WTC11 (cell line): ENCODE measurements at regions not wholly inside any gene's neighbourhood (a gene's known extent, or its start where the extent isn't known, plus 50 kb on each side); places are given as distances from the start of the nearest gene placed in this dataset.

Experiments used
- ATAC-seq: fragments of 200-7000 bp; cut with Tn5 transposase; 2 replicates; pipeline ENCODE4 v1.10.0; 2021; ENCODE audit warnings: mild to moderate bottlenecking, moderate library complexity
- CTCF ChIA-PET: fragments of 300-600 bp; sonication (Branson Sonifier 250); formaldehyde crosslinking; loops from one replicate; lab custom pipeline; 2021; ENCODE audit warnings: antibody characterized with exemption; lab: Charles Lee
- POLR2A ChIA-PET: fragments of 350-600 bp; sonication (Branson Sonifier 250); formaldehyde crosslinking; loops from one replicate; lab custom pipeline; 2021; ENCODE audit warnings: antibody characterized with exemption; lab: Charles Lee
- DNase-seq: peaks from one replicate; pipeline ENCODE4 v3.0.0; 2021; ENCODE audit warnings: low spot score
- H3K27ac Mint-ChIP-seq: 2 replicates; pipeline ENCODE4 v1.8.0; 2021; ENCODE audit warnings: mixed read lengths
- H3K27me3 Mint-ChIP-seq: 2 replicates; pipeline ENCODE4 v1.8.0; 2021; ENCODE audit warnings: low read depth, mild to moderate bottlenecking, moderate library complexity, mixed read lengths
- H3K36me3 Mint-ChIP-seq: 2 replicates; pipeline ENCODE4 v1.8.0; 2021; ENCODE audit warnings: mixed read lengths
- H3K4me1 Mint-ChIP-seq: 2 replicates; pipeline ENCODE4 v1.8.0; 2022; ENCODE audit warnings: mixed read lengths
- H3K4me3 Mint-ChIP-seq: 2 replicates; pipeline ENCODE4 v1.8.0; 2021; ENCODE audit warnings: mild to moderate bottlenecking, moderate library complexity, mixed read lengths
- H3K9me3 Mint-ChIP-seq: 2 replicates; pipeline ENCODE4 v1.8.0; 2021; ENCODE audit warnings: mixed read lengths
- ESRRA ChIP-seq: sonication (generic); formaldehyde crosslinking; IDR thresholded peaks from 2 replicates; pipeline ENCODE4 v1.8.1; 2022; ENCODE audit warnings: mild to moderate bottlenecking, missing genetic modification reagents, borderline replicate concordance
- ETV6 ChIP-seq: sonication (generic); formaldehyde crosslinking; IDR thresholded peaks from 2 replicates; pipeline ENCODE4 v1.8.1; 2022; ENCODE audit warnings: mild to moderate bottlenecking, missing genetic modification reagents
- FOXK1 ChIP-seq: sonication (generic); formaldehyde crosslinking; IDR thresholded peaks from 2 replicates; pipeline ENCODE4 v1.8.0; 2022; ENCODE audit warnings: mild to moderate bottlenecking, moderate library complexity, missing genetic modification reagents
- FOXP1 ChIP-seq: sonication (generic); formaldehyde crosslinking; IDR thresholded peaks from 2 replicates; pipeline ENCODE4 v1.8.0; 2022; ENCODE audit warnings: missing genetic modification reagents, mild to moderate bottlenecking, moderate library complexity, borderline replicate concordance
- MXD4 ChIP-seq: fragments of 250-450 bp; sonication (Bioruptor Pico); IDR thresholded peaks from 2 replicates; pipeline ENCODE4 v1.8.0; 2021; ENCODE audit warnings: mild to moderate bottlenecking, moderate library complexity, borderline replicate concordance
- MYBL2 ChIP-seq: sonication (generic); formaldehyde crosslinking; IDR thresholded peaks from 2 replicates; pipeline ENCODE4 v1.8.1; 2023; ENCODE audit warnings: mild to moderate bottlenecking, moderate library complexity, missing genetic modification reagents
- NR1H2 ChIP-seq: sonication (generic); formaldehyde crosslinking; IDR thresholded peaks from 2 replicates; pipeline ENCODE4 v1.9.0; 2021; ENCODE audit warnings: mild to moderate bottlenecking, moderate library complexity, missing genetic modification reagents
- NR2C2 ChIP-seq: sonication (generic); formaldehyde crosslinking; IDR thresholded peaks from 2 replicates; pipeline ENCODE4 v1.8.0; 2022; ENCODE audit warnings: mild to moderate bottlenecking, missing genetic modification reagents
- RELA ChIP-seq: sonication (generic); formaldehyde crosslinking; IDR thresholded peaks from 2 replicates; pipeline ENCODE4 v1.8.1; 2022; ENCODE audit warnings: missing genetic modification reagents, mild to moderate bottlenecking, borderline replicate concordance
- SMAD3 ChIP-seq: sonication (generic); formaldehyde crosslinking; IDR thresholded peaks from 2 replicates; pipeline ENCODE4 v1.8.0; 2022; ENCODE audit warnings: missing genetic modification reagents, mild to moderate bottlenecking, borderline replicate concordance
- SOX15 ChIP-seq: fragments of 250-450 bp; sonication (Bioruptor Pico); IDR thresholded peaks from 2 replicates; pipeline ENCODE4 v1.9.0; 2021; ENCODE audit warnings: mild to moderate bottlenecking
- TCF7 ChIP-seq: sonication (generic); formaldehyde crosslinking; IDR thresholded peaks from 2 replicates; pipeline ENCODE4 v1.8.0; 2022; ENCODE audit warnings: mild to moderate bottlenecking, low read depth, missing genetic modification reagents, moderate library complexity
- TP53 ChIP-seq: sonication (generic); formaldehyde crosslinking; IDR thresholded peaks from 2 replicates; pipeline ENCODE4 v1.8.1; 2023; ENCODE audit warnings: mild to moderate bottlenecking, missing genetic modification reagents
- ZBTB21 ChIP-seq: sonication (generic); formaldehyde crosslinking; IDR thresholded peaks from 2 replicates; pipeline ENCODE4 v1.8.1; 2023; ENCODE audit warnings: mild to moderate bottlenecking, missing genetic modification reagents, borderline replicate concordance
- ZNF121 ChIP-seq: sonication (generic); formaldehyde crosslinking; IDR thresholded peaks from 2 replicates; pipeline ENCODE4 v1.8.0; 2023; ENCODE audit warnings: missing genetic modification reagents
- ZNF396 ChIP-seq: fragments of 250-450 bp; sonication (Bioruptor Pico); IDR thresholded peaks from 2 replicates; pipeline ENCODE4 v1.8.0; 2021; ENCODE audit warnings: mild to moderate bottlenecking, moderate library complexity, borderline replicate concordance
- ZNF671 ChIP-seq: fragments of 250-450 bp; sonication (Bioruptor Pico); IDR thresholded peaks from 2 replicates; pipeline ENCODE4 v1.8.0; 2021; ENCODE audit warnings: mild to moderate bottlenecking
- TF ChIP-seq, protein P1 (sequence below): fragments of 200-600 bp; IDR thresholded peaks from 2 replicates; pipeline ENCODE4 v1.8.0; 2022; ENCODE audit warnings: antibody characterized with exemption
- TF ChIP-seq, protein P2 (sequence below): sonication (generic); formaldehyde crosslinking; IDR thresholded peaks from 2 replicates; pipeline ENCODE4 v1.8.1; 2023; ENCODE audit warnings: mild to moderate bottlenecking, missing genetic modification reagents, moderate library complexity
- TF ChIP-seq, protein P3 (sequence below): fragments of 250-450 bp; sonication (Bioruptor Pico); IDR thresholded peaks from 2 replicates; pipeline ENCODE4 v1.9.0; 2021; ENCODE audit warnings: moderate library complexity, mild to moderate bottlenecking, inconsistent platforms, borderline replicate concordance
- TF ChIP-seq, protein P4 (sequence below): sonication (generic); formaldehyde crosslinking; IDR thresholded peaks from 2 replicates; pipeline ENCODE4 v1.8.0; 2022; ENCODE audit warnings: mild to moderate bottlenecking, missing genetic modification reagents
- TF ChIP-seq, protein P5 (sequence below): sonication (generic); formaldehyde crosslinking; IDR thresholded peaks from 2 replicates; pipeline ENCODE4 v1.8.1; 2022; ENCODE audit warnings: missing genetic modification reagents, borderline replicate concordance

DNA sequence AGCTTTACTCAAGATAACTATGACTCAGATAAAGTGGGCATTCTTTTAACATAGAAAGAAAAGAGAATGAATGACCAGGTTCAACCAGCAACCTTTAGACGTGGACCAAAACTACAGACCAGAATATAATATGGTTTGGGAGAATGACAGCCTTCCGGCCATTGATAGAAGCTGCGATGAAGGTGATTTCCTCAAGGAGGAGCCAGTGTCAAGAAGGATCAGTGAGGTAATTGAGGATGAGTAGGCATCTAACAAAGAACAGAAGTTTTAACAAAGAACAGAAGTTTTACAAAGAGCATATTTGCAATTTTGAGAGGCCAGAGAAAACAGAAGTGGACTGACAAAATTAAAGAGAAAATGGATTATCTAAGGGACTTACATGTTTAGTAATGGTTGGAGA is 289.0 kb upstream of the AGTR1 start (continued):
- TF ChIP-seq, protein P1, sequence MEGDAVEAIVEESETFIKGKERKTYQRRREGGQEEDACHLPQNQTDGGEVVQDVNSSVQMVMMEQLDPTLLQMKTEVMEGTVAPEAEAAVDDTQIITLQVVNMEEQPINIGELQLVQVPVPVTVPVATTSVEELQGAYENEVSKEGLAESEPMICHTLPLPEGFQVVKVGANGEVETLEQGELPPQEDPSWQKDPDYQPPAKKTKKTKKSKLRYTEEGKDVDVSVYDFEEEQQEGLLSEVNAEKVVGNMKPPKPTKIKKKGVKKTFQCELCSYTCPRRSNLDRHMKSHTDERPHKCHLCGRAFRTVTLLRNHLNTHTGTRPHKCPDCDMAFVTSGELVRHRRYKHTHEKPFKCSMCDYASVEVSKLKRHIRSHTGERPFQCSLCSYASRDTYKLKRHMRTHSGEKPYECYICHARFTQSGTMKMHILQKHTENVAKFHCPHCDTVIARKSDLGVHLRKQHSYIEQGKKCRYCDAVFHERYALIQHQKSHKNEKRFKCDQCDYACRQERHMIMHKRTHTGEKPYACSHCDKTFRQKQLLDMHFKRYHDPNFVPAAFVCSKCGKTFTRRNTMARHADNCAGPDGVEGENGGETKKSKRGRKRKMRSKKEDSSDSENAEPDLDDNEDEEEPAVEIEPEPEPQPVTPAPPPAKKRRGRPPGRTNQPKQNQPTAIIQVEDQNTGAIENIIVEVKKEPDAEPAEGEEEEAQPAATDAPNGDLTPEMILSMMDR, result no peak
- no peak for TF ChIP-seq SOX15
- no peak for TF ChIP-seq RELA (CRISPR knock-in tag)

DNA sequence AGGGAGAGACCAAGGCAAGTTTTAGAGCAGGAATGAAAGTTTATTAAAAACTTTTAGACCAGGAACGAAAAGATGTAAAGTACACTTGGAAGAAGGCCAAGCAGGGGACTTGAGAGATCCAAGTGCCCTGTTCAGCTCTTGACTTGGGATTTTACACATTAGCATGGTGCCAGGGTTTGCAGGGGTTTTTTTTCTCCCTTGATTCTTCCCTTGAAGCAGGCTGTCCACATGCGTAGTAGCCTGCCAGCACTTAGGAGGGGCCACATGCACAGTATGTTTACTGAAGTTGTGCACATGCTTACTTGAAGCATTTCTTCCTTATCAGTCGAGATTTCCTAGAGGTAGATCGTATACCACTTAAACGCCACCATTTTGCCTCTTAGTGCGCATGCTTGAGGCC is 277.5 kb upstream of the AGTR1 start:
- DNase-seq, result no peak
- POLR2A ChIA-PET, result no interaction called here
- peaks cover 14% of the 10 kb centered on the region for H3K9me3 Mint-ChIP-seq
- H3K27ac Mint-ChIP-seq, result peak overlapping the region; percentile 63; the same call in 1 of the 2 replicates
- H3K4me3 Mint-ChIP-seq, result no peak overlapping the region
- peaks cover 6% of the 10 kb centered on the region for H3K36me3 Mint-ChIP-seq
- peaks cover 6% of the 10 kb centered on the region for H3K4me1 Mint-ChIP-seq
- CTCF ChIA-PET, result no interaction called here
- TF ChIP-seq ZNF121 (CRISPR knock-in tag) (no peak), MXD4 (CRISPR knock-in tag) (no peak), ZNF671 (CRISPR knock-in tag) (no peak), ESRRA (CRISPR knock-in tag) (no peak), ZBTB21 (CRISPR knock-in tag) (no peak), NR1H2 (CRISPR knock-in tag) (no peak), NR2C2 (no peak), ZNF396 (CRISPR knock-in tag) (no peak), RELA (CRISPR knock-in tag) (no peak), MYBL2 (no peak), FOXK1 (no peak), FOXP1 (CRISPR knock-in tag) (no peak), SMAD3 (CRISPR knock-in tag) (no peak), TP53 (no peak), TCF7 (CRISPR knock-in tag) (no peak), ETV6 (no peak)
- TF ChIP-seq, protein P2, sequence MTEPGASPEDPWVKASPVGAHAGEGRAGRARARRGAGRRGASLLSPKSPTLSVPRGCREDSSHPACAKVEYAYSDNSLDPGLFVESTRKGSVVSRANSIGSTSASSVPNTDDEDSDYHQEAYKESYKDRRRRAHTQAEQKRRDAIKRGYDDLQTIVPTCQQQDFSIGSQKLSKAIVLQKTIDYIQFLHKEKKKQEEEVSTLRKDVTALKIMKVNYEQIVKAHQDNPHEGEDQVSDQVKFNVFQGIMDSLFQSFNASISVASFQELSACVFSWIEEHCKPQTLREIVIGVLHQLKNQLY (CRISPR knock-in tag), result no peak
- TF ChIP-seq, protein P3, sequence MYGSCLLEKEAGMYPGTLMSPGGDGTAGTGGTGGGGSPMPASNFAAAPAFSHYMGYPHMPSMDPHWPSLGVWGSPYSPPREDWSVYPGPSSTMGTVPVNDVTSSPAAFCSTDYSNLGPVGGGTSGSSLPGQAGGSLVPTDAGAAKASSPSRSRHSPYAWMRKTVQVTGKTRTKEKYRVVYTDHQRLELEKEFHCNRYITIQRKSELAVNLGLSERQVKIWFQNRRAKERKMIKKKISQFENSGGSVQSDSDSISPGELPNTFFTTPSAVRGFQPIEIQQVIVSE (CRISPR knock-in tag), result no peak
- TF ChIP-seq, protein P4, sequence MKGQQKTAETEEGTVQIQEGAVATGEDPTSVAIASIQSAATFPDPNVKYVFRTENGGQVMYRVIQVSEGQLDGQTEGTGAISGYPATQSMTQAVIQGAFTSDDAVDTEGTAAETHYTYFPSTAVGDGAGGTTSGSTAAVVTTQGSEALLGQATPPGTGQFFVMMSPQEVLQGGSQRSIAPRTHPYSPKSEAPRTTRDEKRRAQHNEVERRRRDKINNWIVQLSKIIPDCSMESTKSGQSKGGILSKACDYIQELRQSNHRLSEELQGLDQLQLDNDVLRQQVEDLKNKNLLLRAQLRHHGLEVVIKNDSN (CRISPR knock-in tag), result no peak
- TF ChIP-seq, protein P5, sequence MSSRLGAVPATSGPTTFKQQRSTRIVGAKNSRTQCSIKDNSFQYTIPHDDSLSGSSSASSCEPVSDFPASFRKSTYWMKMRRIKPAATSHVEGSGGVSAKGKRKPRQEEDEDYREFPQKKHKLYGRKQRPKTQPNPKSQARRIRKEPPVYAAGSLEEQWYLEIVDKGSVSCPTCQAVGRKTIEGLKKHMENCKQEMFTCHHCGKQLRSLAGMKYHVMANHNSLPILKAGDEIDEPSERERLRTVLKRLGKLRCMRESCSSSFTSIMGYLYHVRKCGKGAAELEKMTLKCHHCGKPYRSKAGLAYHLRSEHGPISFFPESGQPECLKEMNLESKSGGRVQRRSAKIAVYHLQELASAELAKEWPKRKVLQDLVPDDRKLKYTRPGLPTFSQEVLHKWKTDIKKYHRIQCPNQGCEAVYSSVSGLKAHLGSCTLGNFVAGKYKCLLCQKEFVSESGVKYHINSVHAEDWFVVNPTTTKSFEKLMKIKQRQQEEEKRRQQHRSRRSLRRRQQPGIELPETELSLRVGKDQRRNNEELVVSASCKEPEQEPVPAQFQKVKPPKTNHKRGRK, result no peak
- H3K27me3 Mint-ChIP-seq, result no peaks in the 10 kb centered on the region
- ATAC-seq, result peak; percentile 52
